Inferior parietal cortex (tissue), 1 donor: ENCODE measurements at regions not wholly inside any gene's neighbourhood (a gene's known extent, or its start where the extent isn't known, plus 50 kb on each side); places are given as distances from the start of the nearest gene placed in this dataset.
"Not testable (repeated sequence)": the region's sequence is repeated elsewhere in the genome, so short reads cannot be mapped to it uniquely, and the experiment has no call there.

Experiments
- DNase-seq: peaks from one replicate; pipeline ENCODE4 v3.0.0-alpha.2; 2016; ENCODE audit errors: extremely low spot score

GRCh38 chr4:27075603-27076002 lies 215.0 kb downstream of the STIM2 start:
- not testable (repeated sequence) for DNase-seq

GRCh38 chr4:27078934-27079455 lies 218.4 kb downstream of the STIM2 start:
- no peak for DNase-seq

DNA sequence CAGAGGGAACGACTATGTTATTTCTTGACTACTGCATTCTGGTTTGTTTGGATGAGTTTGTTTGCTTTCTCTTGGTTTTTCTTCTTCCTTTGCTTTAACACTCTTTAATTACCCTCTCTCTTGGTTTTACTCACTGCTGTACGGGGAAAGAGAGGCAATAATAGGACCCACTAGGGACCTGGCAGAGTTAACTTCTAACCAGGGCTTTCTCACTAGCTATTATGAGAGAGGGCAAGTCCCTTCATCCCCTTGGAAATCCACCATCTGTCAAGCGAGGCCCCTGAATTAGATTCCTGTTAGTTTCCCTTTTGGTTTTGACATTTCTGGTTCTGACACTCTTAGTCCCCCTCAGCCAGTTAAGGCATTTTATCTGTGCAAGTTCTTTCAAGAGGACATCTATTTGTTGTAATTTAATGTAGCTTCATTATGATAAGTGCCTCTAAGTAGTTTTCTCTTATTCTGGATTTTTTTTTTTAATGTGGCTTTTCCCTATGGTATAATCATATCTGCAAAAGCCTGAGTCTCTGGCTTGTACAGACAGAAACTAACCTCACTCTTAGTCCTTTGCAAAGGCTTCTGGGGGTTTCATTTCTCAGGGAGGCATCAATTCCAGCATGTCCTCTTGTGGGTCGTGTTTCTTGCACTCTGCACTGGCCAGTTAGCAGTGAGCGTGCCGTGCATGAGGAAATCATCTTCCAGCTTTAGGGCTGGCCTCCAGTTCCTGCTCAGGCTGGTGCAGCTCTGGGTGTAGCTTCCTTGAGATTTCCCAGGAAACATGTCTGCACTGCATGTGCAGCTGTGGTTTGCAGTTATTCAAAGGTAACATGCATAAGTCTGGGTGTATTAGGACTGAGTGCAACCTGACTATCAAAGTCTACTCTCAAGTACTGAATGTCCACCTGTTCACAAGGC lies 221.3 kb downstream of the STIM2 start:
- no peak for DNase-seq

GRCh38 chr4:27082776-27083175 lies 222.1 kb downstream of the STIM2 start:
- DNase-seq: no peak

DNA sequence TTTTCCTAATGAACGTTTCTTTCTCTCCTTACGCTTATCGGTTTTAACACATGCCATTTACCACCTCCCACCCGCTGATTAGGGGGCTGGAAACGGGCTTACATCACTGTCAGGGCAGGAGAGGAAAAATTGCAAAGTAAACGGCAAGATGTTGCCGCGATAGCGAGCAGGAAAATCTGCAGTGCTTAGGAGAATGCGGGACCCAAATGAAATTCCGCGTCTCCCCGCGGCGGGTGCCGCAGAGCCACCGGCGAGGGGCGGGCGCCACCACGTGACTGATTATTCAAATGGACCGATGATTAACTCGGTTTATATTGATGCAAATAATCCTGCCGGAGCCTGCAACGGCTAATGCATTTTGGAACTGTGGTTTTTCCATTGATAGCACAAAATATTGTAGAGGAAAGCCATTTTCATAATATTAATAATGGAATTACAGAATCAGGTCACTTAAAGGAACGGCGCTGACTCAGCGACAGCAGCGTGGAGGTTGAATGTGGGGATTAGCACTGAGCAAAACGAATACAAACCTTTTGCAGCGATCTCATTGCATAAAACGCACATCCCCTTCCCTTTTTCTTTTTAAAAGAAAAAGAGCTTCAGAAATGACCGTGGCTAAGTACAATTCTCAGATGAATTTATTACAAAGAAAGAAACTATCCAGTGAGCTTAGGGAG lies 224.2 kb downstream of the STIM2 start:
- peak; percentile 69 for DNase-seq

GRCh38 chr4:27085396-27085795 lies 224.8 kb downstream of the STIM2 start:
- DNase-seq: no peak

GRCh38 chr4:27087306-27088045 lies 226.8 kb downstream of the STIM2 start:
- DNase-seq: no peak

DNA sequence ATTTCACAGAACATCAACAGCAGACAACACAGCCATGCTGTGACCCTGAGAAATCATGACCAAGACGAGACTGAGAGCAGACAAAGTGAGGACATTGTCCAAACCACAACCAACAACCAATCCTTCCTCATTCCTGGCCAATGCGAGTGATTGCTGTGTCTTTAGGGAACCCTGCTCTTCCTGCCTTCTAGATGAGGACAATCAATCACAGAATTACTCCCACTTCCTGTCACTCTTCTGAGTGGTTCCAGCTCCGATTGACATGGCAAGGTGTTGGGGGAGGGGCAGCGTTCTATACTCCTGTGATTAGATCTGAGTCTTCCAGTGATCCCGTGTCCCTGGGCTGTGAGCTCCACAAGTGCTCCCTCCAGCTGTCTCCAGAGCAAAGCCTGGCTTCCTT lies 227.8 kb downstream of the STIM2 start:
- DNase-seq: no peak

GRCh38 chr4:27089186-27089585 lies 228.5 kb downstream of the STIM2 start:
- DNase-seq: no peak

DNA sequence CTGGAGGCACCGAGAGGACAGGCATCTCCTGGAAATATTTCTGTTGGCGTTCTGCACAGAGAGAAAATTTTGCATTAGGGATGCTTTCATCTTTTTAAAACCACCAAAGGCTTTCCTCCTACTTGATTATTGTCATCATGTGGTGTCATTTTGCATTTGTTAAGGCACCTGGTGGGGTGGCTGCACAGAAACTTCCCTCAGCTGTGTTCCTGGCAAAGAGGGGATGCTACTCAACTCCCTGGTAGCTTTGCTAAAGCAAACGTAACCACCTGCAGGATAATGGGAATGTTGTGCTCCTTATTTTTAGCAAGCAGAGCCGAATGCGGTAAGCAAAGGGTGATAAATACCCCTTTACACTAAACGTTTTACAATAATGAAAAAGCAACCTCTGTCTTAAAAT lies 229.8 kb downstream of the STIM2 start:
- no peak for DNase-seq

DNA sequence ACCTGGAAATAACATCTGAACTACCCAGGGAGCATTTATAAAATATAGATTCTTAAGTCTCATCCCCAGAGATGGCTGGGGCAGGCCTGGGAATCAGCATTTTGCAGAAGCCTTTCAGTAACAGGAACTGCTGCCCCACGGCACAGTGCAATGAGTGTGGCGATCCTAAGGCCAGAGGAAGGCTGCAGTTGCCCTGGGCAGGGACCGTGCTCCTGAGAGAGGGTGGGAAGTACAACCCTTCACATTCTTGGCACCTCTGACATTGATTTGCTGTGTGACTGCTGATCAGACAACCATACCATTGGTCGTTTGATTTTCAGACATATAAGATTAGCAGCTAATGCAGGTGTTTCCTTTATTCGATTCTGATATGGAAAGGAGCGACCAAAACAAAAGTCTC lies 233.6 kb downstream of the STIM2 start:
- DNase-seq: no peak

DNA sequence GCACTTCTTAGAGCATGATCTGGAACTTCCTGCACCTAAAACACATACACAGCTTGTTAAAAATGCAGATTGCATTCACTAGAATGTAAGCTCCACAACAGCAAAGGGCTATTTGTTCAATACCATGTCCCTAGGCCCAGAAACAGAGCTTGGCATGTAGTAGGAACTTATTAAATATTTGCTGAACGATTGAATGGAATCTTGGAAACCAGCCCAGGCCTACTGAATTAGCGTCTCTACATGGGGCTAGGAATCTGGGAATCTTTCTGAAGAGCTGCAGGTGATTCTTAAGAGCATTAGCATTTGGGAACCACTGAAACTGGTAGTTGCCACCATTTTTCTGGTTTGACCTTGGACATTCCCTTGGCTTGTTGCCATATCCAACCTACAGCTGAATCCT lies 234.1 kb downstream of the STIM2 start:
- DNase-seq: no peak

- no peak for DNase-seq
Observed at GRCh38 chr4:27096142-27096824, 235.6 kb downstream of the STIM2 start.

- DNase-seq: no peak
Observed at GRCh38 chr4:27098034-27098433, 237.4 kb downstream of the STIM2 start.

- no peak for DNase-seq
Observed at GRCh38 chr4:27100713-27101112, 240.1 kb downstream of the STIM2 start.

DNA sequence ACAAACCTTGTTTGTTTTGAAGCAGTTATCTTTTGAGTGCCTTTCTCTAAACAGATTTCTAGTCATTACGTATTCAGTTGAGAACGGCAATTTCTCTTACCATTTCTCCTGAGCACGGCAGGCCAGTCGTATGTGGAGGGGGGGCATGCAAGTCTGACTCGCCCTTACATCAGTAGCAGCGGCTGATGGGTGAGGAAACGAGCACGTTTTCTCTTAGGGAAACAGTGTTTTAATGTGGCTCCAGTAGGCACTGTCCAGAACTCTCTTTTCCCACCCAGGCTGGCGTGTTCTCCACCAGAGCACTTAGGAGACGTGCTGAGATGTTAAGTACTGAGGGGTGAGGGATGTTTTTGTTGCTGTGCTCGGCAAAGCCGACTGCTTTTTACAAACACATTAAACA lies 240.5 kb downstream of the STIM2 start:
- DNase-seq: no peak

- no peak for DNase-seq
Observed at GRCh38 chr4:27101561-27101960, 240.9 kb downstream of the STIM2 start.

DNA sequence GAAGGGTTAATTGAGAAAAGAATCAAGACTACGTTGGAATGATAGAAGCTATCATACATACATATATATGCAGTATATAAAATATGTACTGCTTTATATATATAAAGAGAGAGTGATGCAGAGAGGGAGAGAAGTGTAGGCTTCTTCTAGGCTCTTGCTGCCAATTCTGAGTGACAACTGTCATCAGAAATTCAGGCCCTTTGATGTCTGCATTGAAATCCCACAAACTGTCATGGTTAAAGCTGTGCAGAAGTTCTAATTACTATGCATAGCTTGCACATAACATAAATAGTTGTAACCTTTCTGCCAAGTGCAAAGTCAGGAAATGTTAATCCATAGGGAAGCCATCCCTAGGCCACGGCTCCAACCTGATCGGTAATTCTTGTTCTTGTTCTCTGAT lies 251.0 kb downstream of the STIM2 start:
- no peak for DNase-seq

- DNase-seq: no peak
Observed at GRCh38 chr4:27112587-27112986, 251.9 kb downstream of the STIM2 start.

DNA sequence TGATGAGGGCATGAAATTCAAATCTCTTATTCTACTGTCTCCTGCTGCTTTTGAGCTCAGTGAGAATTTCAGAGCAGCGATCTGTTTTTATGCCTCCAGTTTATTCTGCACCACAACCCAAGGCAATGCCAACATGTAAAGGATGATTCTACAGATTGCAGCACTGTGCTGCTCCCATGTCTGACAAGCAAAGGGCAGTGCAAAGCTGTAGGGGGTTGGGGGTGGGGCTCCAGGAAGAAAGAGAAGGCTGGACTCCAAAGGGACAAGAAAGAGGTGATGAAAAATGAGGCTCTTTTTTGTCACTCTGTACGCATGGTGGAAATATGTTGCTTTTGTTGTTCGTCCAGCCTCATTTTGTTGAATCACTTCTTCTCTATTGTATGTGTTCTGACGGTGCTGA lies 254.6 kb downstream of the STIM2 start:
- DNase-seq: no peak

GRCh38 chr4:27117453-27117852 lies 256.8 kb downstream of the STIM2 start:
- DNase-seq: no peak

DNA sequence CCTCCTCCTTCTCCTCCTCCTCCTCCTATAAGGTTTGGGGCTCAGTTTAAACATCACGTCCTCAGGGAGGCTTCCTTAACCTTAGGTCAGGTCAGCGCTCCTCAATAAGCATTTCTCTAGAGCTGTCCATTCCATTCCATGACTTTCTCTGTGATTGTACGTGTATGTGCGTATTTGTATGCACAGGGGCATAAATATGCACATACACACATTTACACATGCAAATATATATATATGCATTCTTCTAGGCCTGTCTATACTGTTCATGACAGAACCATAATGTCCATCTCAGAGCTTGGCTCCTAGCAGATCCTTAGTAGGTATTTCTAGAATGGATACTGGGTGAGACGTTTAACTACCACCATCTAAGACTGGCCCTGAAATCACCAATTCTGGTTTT lies 258.6 kb downstream of the STIM2 start:
- no peak for DNase-seq
